ENCODE measurements at regions not wholly inside any gene's neighbourhood (a gene's known extent, or its start where the extent isn't known, plus 50 kb on each side); places are given as distances from the start of the nearest gene placed in this dataset.

DNA sequence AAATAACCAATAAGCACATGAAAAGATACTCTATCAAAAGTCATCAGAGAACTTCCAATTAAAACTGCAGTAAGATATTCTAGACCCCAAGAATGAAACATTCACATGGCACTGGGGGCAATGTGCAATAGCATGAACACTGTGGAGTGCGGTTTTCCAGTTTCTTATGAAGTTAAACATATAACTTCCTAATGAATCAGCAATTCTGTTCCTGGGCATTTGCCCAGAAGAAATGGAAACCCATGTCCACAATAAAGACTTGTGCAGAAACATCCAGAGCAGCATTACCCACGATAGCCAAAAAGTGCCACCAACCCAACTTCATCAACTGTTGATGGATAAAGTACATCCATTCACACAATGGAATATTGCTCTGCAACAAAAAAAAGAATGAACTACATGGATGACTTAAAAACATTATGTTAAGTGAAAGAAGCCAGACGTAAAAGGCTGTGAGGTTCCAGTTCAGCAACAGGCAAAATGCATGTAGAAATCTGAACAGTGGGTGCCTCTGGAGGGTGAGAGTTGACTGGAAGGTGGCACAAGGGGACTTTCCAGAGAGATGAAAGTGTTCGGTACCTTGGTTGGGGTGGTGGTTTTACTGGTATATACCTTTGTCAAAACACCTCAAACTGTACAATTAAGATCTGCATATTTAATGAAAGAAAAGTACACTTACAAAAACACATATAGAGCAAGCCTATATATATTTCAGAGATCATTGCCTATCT, 207.2 kb upstream of the ECI2 start (continued):
- TF ChIP-seq STAT1 (IDR thresholded peaks at IDR 0.05; ENCODE audit: unreplicated experiment) (no peak), ZNF331 (CRISPR knock-in tag; IDR thresholded peaks at IDR 0.05; ENCODE audit: low read depth) (no peak), CREB1 (CRISPR knock-in tag; IDR thresholded peaks at IDR 0.05; ENCODE audit: low read depth) (no peak)

DNA sequence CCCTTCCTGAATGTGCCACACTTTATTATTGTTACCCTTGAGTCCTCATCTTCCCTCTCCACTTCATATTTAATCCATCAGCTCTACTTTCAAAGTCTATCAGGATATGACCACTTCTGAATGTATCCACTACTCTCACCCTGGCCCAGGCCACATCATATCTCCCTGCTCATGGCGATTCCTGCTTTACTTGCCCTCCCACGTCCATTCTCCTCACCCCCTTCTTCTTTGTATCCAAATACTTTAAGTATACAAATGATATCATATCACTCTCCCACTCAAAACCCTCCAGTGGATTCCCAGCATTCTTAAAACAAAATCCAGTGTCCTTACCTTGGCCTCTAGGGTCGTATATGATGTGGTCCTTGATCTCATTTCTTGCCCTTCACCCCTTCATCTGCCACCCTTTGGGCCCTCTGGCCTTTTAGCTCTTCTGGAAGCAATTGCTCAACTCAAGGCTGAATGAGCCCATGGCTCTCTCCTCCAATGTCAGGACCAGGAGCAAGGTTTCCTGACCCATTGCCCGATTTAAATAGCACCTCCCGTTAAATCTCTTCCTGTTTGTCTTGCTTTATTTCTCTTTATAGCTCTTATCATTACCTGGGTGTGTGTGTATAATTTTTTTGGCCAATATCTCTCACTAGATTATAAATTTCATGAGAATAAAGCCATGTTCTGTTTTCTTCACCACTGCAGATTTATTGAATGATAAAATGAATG, 205.9 kb upstream of the ECI2 start:
- H3K27ac ChIP-seq (ENCODE audit: low read depth) = no peak overlapping the region
- TF ChIP-seq ZNF114 (CRISPR knock-in tag; IDR thresholded peaks at IDR 0.05) (no peak), ZNF331 (CRISPR knock-in tag; IDR thresholded peaks at IDR 0.05; ENCODE audit: low read depth) (no peak), EZH2 (IDR thresholded peaks at IDR 0.05; ENCODE audit: low read depth, unreplicated experiment) (no peak), NANOG (IDR thresholded peaks at IDR 0.05; ENCODE audit: borderline replicate concordance) (no peak), CREB1 (CRISPR knock-in tag; IDR thresholded peaks at IDR 0.05; ENCODE audit: low read depth) (no peak), EZH2phosphoT487 (IDR thresholded peaks at IDR 0.05; ENCODE audit: unreplicated experiment) (no peak)
- TF ChIP-seq, protein P1, sequence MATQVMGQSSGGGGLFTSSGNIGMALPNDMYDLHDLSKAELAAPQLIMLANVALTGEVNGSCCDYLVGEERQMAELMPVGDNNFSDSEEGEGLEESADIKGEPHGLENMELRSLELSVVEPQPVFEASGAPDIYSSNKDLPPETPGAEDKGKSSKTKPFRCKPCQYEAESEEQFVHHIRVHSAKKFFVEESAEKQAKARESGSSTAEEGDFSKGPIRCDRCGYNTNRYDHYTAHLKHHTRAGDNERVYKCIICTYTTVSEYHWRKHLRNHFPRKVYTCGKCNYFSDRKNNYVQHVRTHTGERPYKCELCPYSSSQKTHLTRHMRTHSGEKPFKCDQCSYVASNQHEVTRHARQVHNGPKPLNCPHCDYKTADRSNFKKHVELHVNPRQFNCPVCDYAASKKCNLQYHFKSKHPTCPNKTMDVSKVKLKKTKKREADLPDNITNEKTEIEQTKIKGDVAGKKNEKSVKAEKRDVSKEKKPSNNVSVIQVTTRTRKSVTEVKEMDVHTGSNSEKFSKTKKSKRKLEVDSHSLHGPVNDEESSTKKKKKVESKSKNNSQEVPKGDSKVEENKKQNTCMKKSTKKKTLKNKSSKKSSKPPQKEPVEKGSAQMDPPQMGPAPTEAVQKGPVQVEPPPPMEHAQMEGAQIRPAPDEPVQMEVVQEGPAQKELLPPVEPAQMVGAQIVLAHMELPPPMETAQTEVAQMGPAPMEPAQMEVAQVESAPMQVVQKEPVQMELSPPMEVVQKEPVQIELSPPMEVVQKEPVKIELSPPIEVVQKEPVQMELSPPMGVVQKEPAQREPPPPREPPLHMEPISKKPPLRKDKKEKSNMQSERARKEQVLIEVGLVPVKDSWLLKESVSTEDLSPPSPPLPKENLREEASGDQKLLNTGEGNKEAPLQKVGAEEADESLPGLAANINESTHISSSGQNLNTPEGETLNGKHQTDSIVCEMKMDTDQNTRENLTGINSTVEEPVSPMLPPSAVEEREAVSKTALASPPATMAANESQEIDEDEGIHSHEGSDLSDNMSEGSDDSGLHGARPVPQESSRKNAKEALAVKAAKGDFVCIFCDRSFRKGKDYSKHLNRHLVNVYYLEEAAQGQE (IDR thresholded peaks at IDR 0.05; ENCODE audit: unreplicated experiment) = no peak
- TF ChIP-seq, protein P2, sequence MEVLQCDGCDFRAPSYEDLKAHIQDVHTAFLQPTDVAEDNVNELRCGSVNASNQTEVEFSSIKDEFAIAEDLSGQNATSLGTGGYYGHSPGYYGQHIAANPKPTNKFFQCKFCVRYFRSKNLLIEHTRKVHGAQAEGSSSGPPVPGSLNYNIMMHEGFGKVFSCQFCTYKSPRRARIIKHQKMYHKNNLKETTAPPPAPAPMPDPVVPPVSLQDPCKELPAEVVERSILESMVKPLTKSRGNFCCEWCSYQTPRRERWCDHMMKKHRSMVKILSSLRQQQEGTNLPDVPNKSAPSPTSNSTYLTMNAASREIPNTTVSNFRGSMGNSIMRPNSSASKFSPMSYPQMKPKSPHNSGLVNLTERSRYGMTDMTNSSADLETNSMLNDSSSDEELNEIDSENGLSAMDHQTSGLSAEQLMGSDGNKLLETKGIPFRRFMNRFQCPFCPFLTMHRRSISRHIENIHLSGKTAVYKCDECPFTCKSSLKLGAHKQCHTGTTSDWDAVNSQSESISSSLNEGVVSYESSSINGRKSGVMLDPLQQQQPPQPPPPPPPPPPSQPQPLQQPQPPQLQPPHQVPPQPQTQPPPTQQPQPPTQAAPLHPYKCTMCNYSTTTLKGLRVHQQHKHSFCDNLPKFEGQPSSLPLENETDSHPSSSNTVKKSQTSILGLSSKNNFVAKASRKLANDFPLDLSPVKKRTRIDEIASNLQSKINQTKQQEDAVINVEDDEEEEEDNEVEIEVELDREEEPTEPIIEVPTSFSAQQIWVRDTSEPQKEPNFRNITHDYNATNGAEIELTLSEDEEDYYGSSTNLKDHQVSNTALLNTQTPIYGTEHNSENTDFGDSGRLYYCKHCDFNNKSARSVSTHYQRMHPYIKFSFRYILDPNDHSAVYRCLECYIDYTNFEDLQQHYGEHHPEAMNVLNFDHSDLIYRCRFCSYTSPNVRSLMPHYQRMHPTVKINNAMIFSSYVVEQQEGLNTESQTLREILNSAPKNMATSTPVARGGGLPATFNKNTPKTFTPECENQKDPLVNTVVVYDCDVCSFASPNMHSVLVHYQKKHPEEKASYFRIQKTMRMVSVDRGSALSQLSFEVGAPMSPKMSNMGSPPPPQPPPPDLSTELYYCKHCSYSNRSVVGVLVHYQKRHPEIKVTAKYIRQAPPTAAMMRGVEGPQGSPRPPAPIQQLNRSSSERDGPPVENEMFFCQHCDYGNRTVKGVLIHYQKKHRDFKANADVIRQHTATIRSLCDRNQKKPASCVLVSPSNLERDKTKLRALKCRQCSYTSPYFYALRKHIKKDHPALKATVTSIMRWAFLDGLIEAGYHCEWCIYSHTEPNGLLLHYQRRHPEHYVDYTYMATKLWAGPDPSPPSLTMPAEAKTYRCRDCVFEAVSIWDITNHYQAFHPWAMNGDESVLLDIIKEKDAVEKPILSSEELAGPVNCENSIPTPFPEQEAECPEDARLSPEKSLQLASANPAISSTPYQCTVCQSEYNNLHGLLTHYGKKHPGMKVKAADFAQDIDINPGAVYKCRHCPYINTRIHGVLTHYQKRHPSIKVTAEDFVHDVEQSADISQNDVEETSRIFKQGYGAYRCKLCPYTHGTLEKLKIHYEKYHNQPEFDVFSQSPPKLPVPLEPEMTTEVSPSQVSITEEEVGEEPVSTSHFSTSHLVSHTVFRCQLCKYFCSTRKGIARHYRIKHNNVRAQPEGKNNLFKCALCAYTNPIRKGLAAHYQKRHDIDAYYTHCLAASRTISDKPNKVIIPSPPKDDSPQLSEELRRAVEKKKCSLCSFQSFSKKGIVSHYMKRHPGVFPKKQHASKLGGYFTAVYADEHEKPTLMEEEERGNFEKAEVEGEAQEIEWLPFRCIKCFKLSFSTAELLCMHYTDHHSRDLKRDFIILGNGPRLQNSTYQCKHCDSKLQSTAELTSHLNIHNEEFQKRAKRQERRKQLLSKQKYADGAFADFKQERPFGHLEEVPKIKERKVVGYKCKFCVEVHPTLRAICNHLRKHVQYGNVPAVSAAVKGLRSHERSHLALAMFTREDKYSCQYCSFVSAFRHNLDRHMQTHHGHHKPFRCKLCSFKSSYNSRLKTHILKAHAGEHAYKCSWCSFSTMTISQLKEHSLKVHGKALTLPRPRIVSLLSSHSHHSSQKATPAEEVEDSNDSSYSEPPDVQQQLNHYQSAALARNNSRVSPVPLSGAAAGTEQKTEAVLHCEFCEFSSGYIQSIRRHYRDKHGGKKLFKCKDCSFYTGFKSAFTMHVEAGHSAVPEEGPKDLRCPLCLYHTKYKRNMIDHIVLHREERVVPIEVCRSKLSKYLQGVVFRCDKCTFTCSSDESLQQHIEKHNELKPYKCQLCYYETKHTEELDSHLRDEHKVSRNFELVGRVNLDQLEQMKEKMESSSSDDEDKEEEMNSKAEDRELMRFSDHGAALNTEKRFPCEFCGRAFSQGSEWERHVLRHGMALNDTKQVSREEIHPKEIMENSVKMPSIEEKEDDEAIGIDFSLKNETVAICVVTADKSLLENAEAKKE (CRISPR knock-in tag; IDR thresholded peaks at IDR 0.05) = no peak
- TF ChIP-seq, protein P3, sequence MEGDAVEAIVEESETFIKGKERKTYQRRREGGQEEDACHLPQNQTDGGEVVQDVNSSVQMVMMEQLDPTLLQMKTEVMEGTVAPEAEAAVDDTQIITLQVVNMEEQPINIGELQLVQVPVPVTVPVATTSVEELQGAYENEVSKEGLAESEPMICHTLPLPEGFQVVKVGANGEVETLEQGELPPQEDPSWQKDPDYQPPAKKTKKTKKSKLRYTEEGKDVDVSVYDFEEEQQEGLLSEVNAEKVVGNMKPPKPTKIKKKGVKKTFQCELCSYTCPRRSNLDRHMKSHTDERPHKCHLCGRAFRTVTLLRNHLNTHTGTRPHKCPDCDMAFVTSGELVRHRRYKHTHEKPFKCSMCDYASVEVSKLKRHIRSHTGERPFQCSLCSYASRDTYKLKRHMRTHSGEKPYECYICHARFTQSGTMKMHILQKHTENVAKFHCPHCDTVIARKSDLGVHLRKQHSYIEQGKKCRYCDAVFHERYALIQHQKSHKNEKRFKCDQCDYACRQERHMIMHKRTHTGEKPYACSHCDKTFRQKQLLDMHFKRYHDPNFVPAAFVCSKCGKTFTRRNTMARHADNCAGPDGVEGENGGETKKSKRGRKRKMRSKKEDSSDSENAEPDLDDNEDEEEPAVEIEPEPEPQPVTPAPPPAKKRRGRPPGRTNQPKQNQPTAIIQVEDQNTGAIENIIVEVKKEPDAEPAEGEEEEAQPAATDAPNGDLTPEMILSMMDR (conservative IDR thresholded peaks at IDR 0.05; ENCODE audit: low read depth in 2 of 2) = no peak
- no peaks in the 10 kb centered on the region for H3K36me3 ChIP-seq (ENCODE audit: insufficient read depth)
- no peak overlapping the region for H3K4me3 Mint-ChIP-seq
- H3K4me1 Mint-ChIP-seq = peaks cover 7% of the 10 kb centered on the region; the same call in 2 of the 3 replicates
- no peaks in the 10 kb centered on the region for H3F3A ChIP-seq (replicated peaks; ENCODE audit: low read depth)
- no peaks in the 10 kb centered on the region for H3K79me2 ChIP-seq (replicated peaks; ENCODE audit: insufficient read depth)
- H3K9me3 Mint-ChIP-seq = no peaks in the 10 kb centered on the region; the same call in 2 of the 3 replicates
- no peak overlapping the region for H3K27ac Mint-ChIP-seq
- no peaks in the 10 kb centered on the region for H3K9me2 ChIP-seq (ENCODE audit: insufficient read depth)
- H3K4me1 ChIP-seq (ENCODE audit: insufficient read depth) = no peaks in the 10 kb centered on the region
- H3K4me3 ChIP-seq = no peak overlapping the region
- no peaks in the 10 kb centered on the region for H3K27me3 ChIP-seq (ENCODE audit: insufficient read depth)
- no peaks in the 10 kb centered on the region for H4K20me1 ChIP-seq (replicated peaks; ENCODE audit: insufficient read depth)
- no peaks in the 10 kb centered on the region for H3K27me3 Mint-ChIP-seq (ENCODE audit: insufficient read depth, low read depth, poor library complexity)
- H2AFZ ChIP-seq = peak overlapping the region; percentile 80; the same call in 1 of the 2 replicates
- H3K4me2 ChIP-seq = no peak overlapping the region
- no peaks in the 10 kb centered on the region for H3K36me3 Mint-ChIP-seq (ENCODE audit: low read depth)
- ATAC-seq (no peak), DNase-seq (ENCODE audit: low spot score) (no peak)

All from GM23338 (cell line).